ENCODE measurements at regions not wholly inside any gene's neighbourhood (a gene's known extent, or its start where the extent isn't known, plus 50 kb on each side); places are given as distances from the start of the nearest gene placed in this dataset.
"Not testable (repeated sequence)": the region's sequence is repeated elsewhere in the genome, so short reads cannot be mapped to it uniquely, and the experiment has no call there.

DNA sequence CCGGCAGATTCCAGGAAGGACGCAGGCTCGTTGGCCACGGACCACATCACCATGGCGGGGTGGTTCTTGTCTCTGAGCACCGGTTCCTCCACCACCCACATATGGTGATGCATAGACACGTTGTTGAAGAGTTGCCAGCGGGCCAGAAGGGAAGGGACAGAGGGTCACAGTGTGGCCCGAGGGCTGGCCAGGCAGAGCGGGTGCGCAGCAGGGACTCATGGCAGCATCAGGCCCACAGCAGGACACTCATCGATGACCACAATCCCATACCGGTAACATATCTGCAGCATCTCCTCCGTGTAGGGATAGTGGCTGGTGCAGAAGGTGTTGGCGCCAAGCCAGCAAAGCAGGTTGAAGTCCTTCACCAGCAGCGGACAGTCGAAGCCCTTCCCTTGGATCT is 469.2 kb upstream of the FAM174A start:
- H3K36me3 ChIP-seq (ENCODE audit: insufficient read depth); H3K79me2 ChIP-seq (ENCODE audit: insufficient read depth, low read depth); H3K27me3 ChIP-seq (ENCODE audit: insufficient read depth, low read depth); H3K9ac ChIP-seq; H3K4me3 ChIP-seq (IDR thresholded peaks at IDR 0.05; ENCODE audit: insufficient read depth, low read depth, low read length); H3K27ac ChIP-seq; H3K4me1 ChIP-seq (ENCODE audit: low read depth, poor library complexity, severe bottlenecking); H4K20me1 ChIP-seq (ENCODE audit: insufficient read depth); H3K4me2 ChIP-seq; H2AFZ ChIP-seq (ENCODE audit: low read depth): not testable (repeated sequence)

DNA sequence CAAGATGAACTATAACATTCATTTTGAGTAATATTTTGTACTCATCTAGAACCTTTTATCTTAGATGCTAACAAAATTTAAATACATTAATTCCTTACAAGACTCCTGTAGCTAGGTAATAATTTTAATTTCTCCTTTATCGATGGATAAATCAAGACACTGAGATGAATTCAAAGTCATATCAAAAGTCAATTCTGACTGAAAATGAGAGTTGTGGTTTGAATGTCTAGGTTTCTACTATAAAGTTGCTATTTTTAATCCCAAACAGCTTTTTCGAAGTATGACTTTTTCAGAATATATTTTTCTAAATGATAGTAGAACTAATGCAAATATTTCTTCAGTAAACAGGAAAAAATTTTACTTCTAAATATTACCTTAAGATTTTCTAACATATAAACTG is 491.7 kb upstream of the FAM174A start:
- H3K4me2 ChIP-seq: peak overlapping the region; percentile 69

DNA sequence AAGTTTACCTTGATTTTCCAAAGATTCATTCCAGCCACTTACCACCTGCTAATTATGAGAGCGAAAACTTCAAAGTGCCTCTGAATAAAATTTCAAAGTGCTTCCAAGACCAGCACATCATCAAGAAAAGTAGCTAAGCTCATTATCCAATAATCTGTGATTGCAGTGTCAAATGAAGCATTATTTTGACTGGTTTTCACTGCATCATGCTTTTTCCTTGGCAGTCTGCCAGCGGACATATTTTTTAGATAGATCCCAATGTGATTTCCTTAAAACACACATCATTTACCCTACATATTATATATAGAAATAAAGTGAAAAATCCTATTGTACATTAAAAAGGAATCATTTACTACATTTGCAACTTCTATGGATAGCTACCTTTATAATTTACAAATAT is 508.6 kb upstream of the FAM174A start:
- TF ChIP-seq, protein P1, sequence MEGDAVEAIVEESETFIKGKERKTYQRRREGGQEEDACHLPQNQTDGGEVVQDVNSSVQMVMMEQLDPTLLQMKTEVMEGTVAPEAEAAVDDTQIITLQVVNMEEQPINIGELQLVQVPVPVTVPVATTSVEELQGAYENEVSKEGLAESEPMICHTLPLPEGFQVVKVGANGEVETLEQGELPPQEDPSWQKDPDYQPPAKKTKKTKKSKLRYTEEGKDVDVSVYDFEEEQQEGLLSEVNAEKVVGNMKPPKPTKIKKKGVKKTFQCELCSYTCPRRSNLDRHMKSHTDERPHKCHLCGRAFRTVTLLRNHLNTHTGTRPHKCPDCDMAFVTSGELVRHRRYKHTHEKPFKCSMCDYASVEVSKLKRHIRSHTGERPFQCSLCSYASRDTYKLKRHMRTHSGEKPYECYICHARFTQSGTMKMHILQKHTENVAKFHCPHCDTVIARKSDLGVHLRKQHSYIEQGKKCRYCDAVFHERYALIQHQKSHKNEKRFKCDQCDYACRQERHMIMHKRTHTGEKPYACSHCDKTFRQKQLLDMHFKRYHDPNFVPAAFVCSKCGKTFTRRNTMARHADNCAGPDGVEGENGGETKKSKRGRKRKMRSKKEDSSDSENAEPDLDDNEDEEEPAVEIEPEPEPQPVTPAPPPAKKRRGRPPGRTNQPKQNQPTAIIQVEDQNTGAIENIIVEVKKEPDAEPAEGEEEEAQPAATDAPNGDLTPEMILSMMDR (conservative IDR thresholded peaks at IDR 0.05; ENCODE audit: low read depth, low read length): no peak
- H3K27me3 ChIP-seq (ENCODE audit: insufficient read depth, low read depth): no peaks in the 10 kb centered on the region

More for the DNA sequence above, 491.7 kb upstream of the FAM174A start:
- Histone ChIP-seq H3K27ac (no peak overlapping the region), H4K20me1 (ENCODE audit: insufficient read depth) (no peaks in the 10 kb centered on the region), H3K36me3 (ENCODE audit: insufficient read depth) (no peaks in the 10 kb centered on the region), H2AFZ (ENCODE audit: low read depth) (no peak overlapping the region), H3K9ac (no peak overlapping the region), H3K27me3 (ENCODE audit: insufficient read depth, low read depth) (no peaks in the 10 kb centered on the region), H3K4me3 (IDR thresholded peaks at IDR 0.05; ENCODE audit: insufficient read depth, low read depth, low read length) (no peak overlapping the region), H3K79me2 (ENCODE audit: insufficient read depth, low read depth) (no peaks in the 10 kb centered on the region), H3K4me1 (ENCODE audit: low read depth, poor library complexity, severe bottlenecking) (peaks cover 24% of the 10 kb centered on the region)
- TF ChIP-seq, protein P1 (conservative IDR thresholded peaks at IDR 0.05; ENCODE audit: low read depth, low read length): no peak

DNA sequence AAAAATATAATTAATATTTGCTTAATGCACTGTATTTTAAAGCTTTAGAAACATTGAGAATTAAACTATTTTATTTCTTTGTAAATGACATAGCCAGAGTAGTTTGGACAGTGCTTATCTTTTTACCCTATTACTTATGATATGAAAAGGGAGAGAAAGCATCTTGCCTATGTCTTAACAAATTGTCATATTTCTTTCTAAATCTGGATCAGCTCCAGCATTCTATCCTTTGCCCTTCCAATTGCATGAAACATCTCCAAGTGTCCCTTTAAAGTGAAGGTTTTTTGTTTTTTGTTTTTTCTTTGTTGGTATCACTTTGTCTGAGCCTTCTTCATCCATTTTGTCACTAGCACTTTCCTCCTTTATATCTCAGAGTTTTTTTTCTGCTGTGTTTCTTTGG is 511.6 kb upstream of the FAM174A start:
- no peak overlapping the region for H3K4me2 ChIP-seq
- no peaks in the 10 kb centered on the region for H3K79me2 ChIP-seq (ENCODE audit: insufficient read depth, low read depth)
- H3K4me3 ChIP-seq (IDR thresholded peaks at IDR 0.05; ENCODE audit: insufficient read depth, low read depth, low read length): no peak overlapping the region
- H3K27ac ChIP-seq: no peak overlapping the region
- no peaks in the 10 kb centered on the region for H3K27me3 ChIP-seq (ENCODE audit: insufficient read depth, low read depth)
- no peaks in the 10 kb centered on the region for H3K36me3 ChIP-seq (ENCODE audit: insufficient read depth)
- H2AFZ ChIP-seq (ENCODE audit: low read depth): no peak overlapping the region
- H3K9ac ChIP-seq: no peak overlapping the region
- TF ChIP-seq, protein P1 (conservative IDR thresholded peaks at IDR 0.05; ENCODE audit: low read depth, low read length): no peak
- no peaks in the 10 kb centered on the region for H4K20me1 ChIP-seq (ENCODE audit: insufficient read depth)
- no peaks in the 10 kb centered on the region for H3K4me1 ChIP-seq (ENCODE audit: low read depth, poor library complexity, severe bottlenecking)

More for the DNA sequence above, 508.6 kb upstream of the FAM174A start:
- no peak overlapping the region for H3K4me2 ChIP-seq
- no peaks in the 10 kb centered on the region for H3K79me2 ChIP-seq (ENCODE audit: insufficient read depth, low read depth)
- H3K36me3 ChIP-seq (ENCODE audit: insufficient read depth): no peaks in the 10 kb centered on the region
- no peaks in the 10 kb centered on the region for H4K20me1 ChIP-seq (ENCODE audit: insufficient read depth)
- H3K4me1 ChIP-seq (ENCODE audit: low read depth, poor library complexity, severe bottlenecking): no peaks in the 10 kb centered on the region
- no peak overlapping the region for H3K4me3 ChIP-seq (IDR thresholded peaks at IDR 0.05; ENCODE audit: insufficient read depth, low read depth, low read length)
- H2AFZ ChIP-seq (ENCODE audit: low read depth): no peak overlapping the region
- no peak overlapping the region for H3K9ac ChIP-seq
- H3K27ac ChIP-seq: no peak overlapping the region

DNA sequence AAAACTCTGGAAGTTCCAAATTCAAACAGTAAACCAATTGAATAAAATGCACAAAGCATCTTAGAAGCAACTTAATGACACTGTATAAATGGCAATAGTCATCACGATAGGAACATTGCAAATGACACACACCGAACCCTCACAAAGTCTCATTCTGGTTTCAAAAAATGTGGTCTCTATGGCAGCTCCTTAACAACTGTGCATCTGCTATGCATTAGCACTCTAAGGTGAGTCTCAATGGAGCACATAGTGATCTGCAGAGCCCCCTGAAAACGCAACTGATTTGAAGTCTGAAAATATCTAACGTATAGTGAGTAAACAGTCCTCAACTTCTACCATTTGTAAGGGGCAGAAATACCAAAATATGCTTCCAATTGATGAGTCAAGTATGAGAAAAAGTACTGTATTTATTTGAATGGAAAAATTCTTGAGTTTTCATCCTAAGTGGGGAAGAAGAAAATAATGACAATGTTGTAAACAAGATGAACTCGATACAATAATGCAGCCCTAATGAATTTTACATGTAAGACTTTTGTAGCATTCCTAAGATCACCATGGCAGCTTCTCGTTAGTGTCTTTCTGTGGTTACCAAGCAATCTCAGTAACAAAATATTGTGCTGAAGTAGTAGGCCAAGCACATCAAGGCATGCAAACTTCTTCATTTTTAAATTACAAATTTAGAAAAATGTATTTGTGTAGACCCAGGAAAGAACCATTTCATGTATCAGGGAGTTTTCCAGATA is 517.5 kb upstream of the FAM174A start:
- Histone ChIP-seq H3K36me3 (ENCODE audit: insufficient read depth) (no peaks in the 10 kb centered on the region), H3K79me2 (ENCODE audit: insufficient read depth, low read depth) (no peaks in the 10 kb centered on the region), H4K20me1 (ENCODE audit: insufficient read depth) (no peaks in the 10 kb centered on the region), H3K4me3 (IDR thresholded peaks at IDR 0.05; ENCODE audit: insufficient read depth, low read depth, low read length) (no peak overlapping the region), H2AFZ (ENCODE audit: low read depth) (no peak overlapping the region), H3K9ac (no peak overlapping the region), H3K27me3 (ENCODE audit: insufficient read depth, low read depth) (no peaks in the 10 kb centered on the region), H3K4me1 (ENCODE audit: low read depth, poor library complexity, severe bottlenecking) (no peaks in the 10 kb centered on the region), H3K27ac (no peak overlapping the region), H3K4me2 (no peak overlapping the region)
- TF ChIP-seq, protein P1 (conservative IDR thresholded peaks at IDR 0.05; ENCODE audit: low read depth, low read length): no peak

DNA sequence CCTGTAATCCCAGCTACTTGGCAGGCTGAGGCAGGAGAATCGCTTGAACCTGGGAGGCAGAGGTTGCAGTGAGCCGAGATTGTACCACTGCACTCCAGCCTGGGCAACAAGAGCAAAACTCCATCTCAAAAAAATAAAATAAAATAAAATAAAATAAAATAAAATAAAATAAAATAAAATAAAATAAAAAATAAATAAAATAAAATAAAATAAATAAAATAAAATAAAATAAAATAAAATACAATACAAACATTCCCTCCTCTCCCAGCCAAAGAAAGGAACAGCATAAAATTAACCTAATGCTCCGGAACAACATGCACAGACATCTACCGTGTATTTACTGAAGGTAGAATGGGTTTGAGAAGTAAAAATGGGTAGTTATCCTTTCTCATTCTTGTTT is 521.9 kb upstream of the FAM174A start:
- not testable (repeated sequence) for H3K4me1 ChIP-seq (ENCODE audit: low read depth, poor library complexity, severe bottlenecking); H3K27ac ChIP-seq; H2AFZ ChIP-seq (ENCODE audit: low read depth); H3K4me2 ChIP-seq; H3K27me3 ChIP-seq (ENCODE audit: insufficient read depth, low read depth); H3K9ac ChIP-seq; H3K4me3 ChIP-seq (IDR thresholded peaks at IDR 0.05; ENCODE audit: insufficient read depth, low read depth, low read length); H3K36me3 ChIP-seq (ENCODE audit: insufficient read depth); H4K20me1 ChIP-seq (ENCODE audit: insufficient read depth); H3K79me2 ChIP-seq (ENCODE audit: insufficient read depth, low read depth)

DNA sequence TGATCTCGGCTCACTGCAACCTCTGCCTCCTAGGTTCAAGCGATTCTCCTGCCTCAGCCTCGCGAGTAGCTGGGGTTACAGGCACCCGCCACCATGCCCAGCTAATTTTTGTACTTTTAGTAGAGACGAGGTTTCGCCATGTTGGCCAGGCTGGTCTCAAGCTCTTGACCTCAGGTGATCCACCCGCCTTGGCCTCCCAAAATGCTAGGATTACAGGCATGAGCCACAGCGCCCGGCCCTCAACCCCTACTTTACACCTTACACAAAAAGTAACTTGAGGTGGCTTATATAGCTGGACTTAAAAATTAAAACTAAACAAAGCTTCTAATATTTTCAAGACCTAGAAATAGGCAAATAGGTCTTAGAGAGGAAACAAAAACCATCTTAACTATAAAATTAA is 524.0 kb upstream of the FAM174A start:
- H3K36me3 ChIP-seq (ENCODE audit: insufficient read depth); H3K9ac ChIP-seq; H3K4me3 ChIP-seq (IDR thresholded peaks at IDR 0.05; ENCODE audit: insufficient read depth, low read depth, low read length); H3K4me1 ChIP-seq (ENCODE audit: low read depth, poor library complexity, severe bottlenecking); H3K4me2 ChIP-seq; H4K20me1 ChIP-seq (ENCODE audit: insufficient read depth); H3K79me2 ChIP-seq (ENCODE audit: insufficient read depth, low read depth); H2AFZ ChIP-seq (ENCODE audit: low read depth); H3K27me3 ChIP-seq (ENCODE audit: insufficient read depth, low read depth); H3K27ac ChIP-seq: not testable (repeated sequence)

Data from KMS-11 (cell line).